OCI-LY1 (cell line): ENCODE measurements at regions not wholly inside any gene's neighbourhood (a gene's known extent, or its start where the extent isn't known, plus 50 kb on each side); places are given as distances from the start of the nearest gene placed in this dataset.
"Not testable (repeated sequence)": the region's sequence is repeated elsewhere in the genome, so short reads cannot be mapped to it uniquely, and the experiment has no call there.

Source experiments
- H2AFZ ChIP-seq: fragments of 200-600 bp; sonication (generic), shearing (Covaris generic); 2 replicates; pipeline ENCODE4 v1.6.0; 2014; ENCODE audit warnings: antibody characterized with exemption, mild to moderate bottlenecking, low read length
- H3F3A ChIP-seq: fragments of 200-600 bp; sonication (generic), shearing (Covaris generic); 2 replicates; pipeline ENCODE4 v1.6.0; 2014; ENCODE audit warnings: mild to moderate bottlenecking, antibody characterized with exemption, low read length, moderate library complexity; ENCODE audit not compliant: insufficient read depth
- H3K27ac ChIP-seq: fragments of 200-600 bp; sonication (generic); 2 replicates; pipeline ENCODE4 v1.5.1; 2014; ENCODE audit warnings: low read length, mixed run types, mild to moderate bottlenecking, low read depth; ENCODE audit not compliant: poor library complexity, severe bottlenecking
- H3K27me3 ChIP-seq: fragments of 200-600 bp; sonication (generic); 2 replicates; pipeline ENCODE4 v1.6.0; 2014; ENCODE audit warnings: antibody characterized with exemption, mild to moderate bottlenecking, low read length, moderate library complexity; ENCODE audit not compliant: insufficient read depth
- H3K36me3 ChIP-seq: fragments of 200-600 bp; sonication (generic); 2 replicates; pipeline ENCODE4 v1.6.1; 2014; ENCODE audit warnings: mild to moderate bottlenecking, antibody characterized with exemption, low read length, moderate library complexity, mixed read lengths; ENCODE audit not compliant: insufficient read depth
- H3K4me1 ChIP-seq: fragments of 200-600 bp; sonication (generic); 2 replicates; pipeline ENCODE4 v1.5.1; 2014; ENCODE audit warnings: mild to moderate bottlenecking, low read length, moderate library complexity; ENCODE audit not compliant: insufficient read depth, severe bottlenecking
- H3K4me2 ChIP-seq: fragments of 200-600 bp; sonication (generic), shearing (Covaris generic); 2 replicates; pipeline ENCODE4 v1.6.1; 2014; ENCODE audit warnings: low read length
- H3K4me3 ChIP-seq: fragments of 200-600 bp; sonication (generic); 2 replicates; pipeline ENCODE4 v1.5.1; 2014; ENCODE audit warnings: low read length, low read depth, mild to moderate bottlenecking, mixed read lengths; ENCODE audit not compliant: poor library complexity, severe bottlenecking
- H3K79me2 ChIP-seq: fragments of 200-600 bp; shearing (Covaris generic); 2 replicates; pipeline ENCODE4 v1.6.1; 2016; ENCODE audit warnings: mixed run types, low read length, mixed read lengths; ENCODE audit not compliant: insufficient read depth
- H3K9ac ChIP-seq: fragments of 200-600 bp; sonication (generic), shearing (Covaris generic); 2 replicates; pipeline ENCODE4 v1.6.1; 2014; ENCODE audit warnings: mild to moderate bottlenecking, low read length, mixed read lengths
- H3K9me2 ChIP-seq: fragments of 200-600 bp; sonication (generic), shearing (Covaris generic); 2 replicates; pipeline ENCODE4 v1.6.1; 2014; ENCODE audit warnings: low read depth, mild to moderate bottlenecking, low read length, mixed read lengths
- H3K9me3 ChIP-seq: fragments of 200-600 bp; shearing (Covaris generic); 2 replicates; pipeline ENCODE4 v1.6.1; 2014; ENCODE audit warnings: low read length, mixed read lengths
- H4K20me1 ChIP-seq: fragments of 200-600 bp; sonication (generic), shearing (Covaris generic); 2 replicates; pipeline ENCODE4 v1.6.0; 2016; ENCODE audit warnings: mild to moderate bottlenecking, low read length; ENCODE audit not compliant: insufficient read depth
- EZH2 ChIP-seq: fragments of 200-600 bp; sonication (generic), shearing (Covaris generic); IDR thresholded peaks from 2 replicates; pipeline ENCODE4 v1.8.0; 2017; ENCODE audit warnings: borderline replicate concordance, mixed run types, mild to moderate bottlenecking, antibody characterized with exemption, low read length, moderate library complexity, mixed read lengths
- TF ChIP-seq, protein P1 (sequence below): fragments of 200-600 bp; sonication (generic), shearing (Covaris generic); IDR thresholded peaks from 2 replicates; pipeline ENCODE4 v1.5.1; 2017; ENCODE audit warnings: mild to moderate bottlenecking, antibody characterized with exemption, low read length, moderate library complexity, mixed read lengths

- no peak overlapping the region for H3K4me3 ChIP-seq
- no peak overlapping the region for H3K4me2 ChIP-seq
- no peaks in the 10 kb centered on the region for H3K79me2 ChIP-seq
- no peaks in the 10 kb centered on the region for H3K9me3 ChIP-seq
- no peaks in the 10 kb centered on the region for H3K36me3 ChIP-seq
- H3F3A ChIP-seq = no peaks in the 10 kb centered on the region
- no peak for TF ChIP-seq EZH2
- TF ChIP-seq, protein P1, sequence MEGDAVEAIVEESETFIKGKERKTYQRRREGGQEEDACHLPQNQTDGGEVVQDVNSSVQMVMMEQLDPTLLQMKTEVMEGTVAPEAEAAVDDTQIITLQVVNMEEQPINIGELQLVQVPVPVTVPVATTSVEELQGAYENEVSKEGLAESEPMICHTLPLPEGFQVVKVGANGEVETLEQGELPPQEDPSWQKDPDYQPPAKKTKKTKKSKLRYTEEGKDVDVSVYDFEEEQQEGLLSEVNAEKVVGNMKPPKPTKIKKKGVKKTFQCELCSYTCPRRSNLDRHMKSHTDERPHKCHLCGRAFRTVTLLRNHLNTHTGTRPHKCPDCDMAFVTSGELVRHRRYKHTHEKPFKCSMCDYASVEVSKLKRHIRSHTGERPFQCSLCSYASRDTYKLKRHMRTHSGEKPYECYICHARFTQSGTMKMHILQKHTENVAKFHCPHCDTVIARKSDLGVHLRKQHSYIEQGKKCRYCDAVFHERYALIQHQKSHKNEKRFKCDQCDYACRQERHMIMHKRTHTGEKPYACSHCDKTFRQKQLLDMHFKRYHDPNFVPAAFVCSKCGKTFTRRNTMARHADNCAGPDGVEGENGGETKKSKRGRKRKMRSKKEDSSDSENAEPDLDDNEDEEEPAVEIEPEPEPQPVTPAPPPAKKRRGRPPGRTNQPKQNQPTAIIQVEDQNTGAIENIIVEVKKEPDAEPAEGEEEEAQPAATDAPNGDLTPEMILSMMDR = no peak
- no peaks in the 10 kb centered on the region for H3K4me1 ChIP-seq
- no peak overlapping the region for H3K9ac ChIP-seq
- no peaks in the 10 kb centered on the region for H4K20me1 ChIP-seq
- H3K27me3 ChIP-seq = no peaks in the 10 kb centered on the region
- H3K9me2 ChIP-seq = no peaks in the 10 kb centered on the region
- H3K27ac ChIP-seq = no peak overlapping the region
- H2AFZ ChIP-seq = no peak overlapping the region
Observed at GRCh38 chr4:138788267-138788790, 227.3 kb upstream of the NOCT start.

- not testable (repeated sequence) for H3F3A ChIP-seq, H3K27ac ChIP-seq, H3K4me3 ChIP-seq, H3K36me3 ChIP-seq, H3K9me3 ChIP-seq, H3K4me1 ChIP-seq, H2AFZ ChIP-seq, H3K9me2 ChIP-seq, H3K27me3 ChIP-seq, H4K20me1 ChIP-seq, H3K4me2 ChIP-seq, H3K79me2 ChIP-seq, H3K9ac ChIP-seq
Observed at GRCh38 chr4:138779761-138780160, 235.8 kb upstream of the NOCT start.

- H4K20me1 ChIP-seq = no peaks in the 10 kb centered on the region
- TF ChIP-seq EZH2 = no peak
- TF ChIP-seq, protein P1 = no peak
- no peak overlapping the region for H3K4me3 ChIP-seq
- H3K9ac ChIP-seq = no peak overlapping the region
- no peaks in the 10 kb centered on the region for H3K4me1 ChIP-seq
- H3K79me2 ChIP-seq = no peaks in the 10 kb centered on the region
- no peak overlapping the region for H2AFZ ChIP-seq
- H3K27me3 ChIP-seq = no peaks in the 10 kb centered on the region
- no peaks in the 10 kb centered on the region for H3K9me3 ChIP-seq
- no peaks in the 10 kb centered on the region for H3K9me2 ChIP-seq
- no peaks in the 10 kb centered on the region for H3F3A ChIP-seq
- H3K36me3 ChIP-seq = no peaks in the 10 kb centered on the region
- no peak overlapping the region for H3K27ac ChIP-seq
- no peak overlapping the region for H3K4me2 ChIP-seq
Observed at GRCh38 chr4:138775890-138776289, 239.7 kb upstream of the NOCT start.

GRCh38 chr4:138775489-138775888, 240.1 kb upstream of the NOCT start:
- H3K36me3 ChIP-seq = no peaks in the 10 kb centered on the region
- no peak overlapping the region for H3K27ac ChIP-seq
- no peak overlapping the region for H3K4me2 ChIP-seq
- H3K4me1 ChIP-seq = no peaks in the 10 kb centered on the region
- no peaks in the 10 kb centered on the region for H3K79me2 ChIP-seq
- no peak overlapping the region for H3K9ac ChIP-seq
- H4K20me1 ChIP-seq = no peaks in the 10 kb centered on the region
- H3F3A ChIP-seq = no peaks in the 10 kb centered on the region
- no peaks in the 10 kb centered on the region for H3K9me2 ChIP-seq
- no peaks in the 10 kb centered on the region for H3K9me3 ChIP-seq
- no peak overlapping the region for H3K4me3 ChIP-seq
- H2AFZ ChIP-seq = no peak overlapping the region
- TF ChIP-seq, protein P1 = no peak
- TF ChIP-seq EZH2 = no peak
- no peaks in the 10 kb centered on the region for H3K27me3 ChIP-seq
